ENCODE measurements at regions not wholly inside any gene's neighbourhood (a gene's known extent, or its start where the extent isn't known, plus 50 kb on each side); places are given as distances from the start of the nearest gene placed in this dataset.

- TF ChIP-seq MYB (IDR thresholded peaks at IDR 0.05; ENCODE audit: borderline replicate concordance, low read depth, low read length) (no peak), POLR2A (IDR thresholded peaks at IDR 0.05; ENCODE audit: low read depth, low read length) (no peak)
These were observed 695.7 kb upstream of the NECTIN3 start (continued) for GRCh38 chr3:110375751-110376518.

- H2AFZ ChIP-seq (ENCODE audit: control insufficient read depth, low read depth, low read length) = no peak overlapping the region
- no peaks in the 10 kb centered on the region for H3K4me1 ChIP-seq (ENCODE audit: control insufficient read depth, insufficient read depth, low read length)
- H3K27ac ChIP-seq (ENCODE audit: control insufficient read depth, insufficient read depth) = no peak overlapping the region
- no peaks in the 10 kb centered on the region for H3K27me3 ChIP-seq (replicated peaks in 1 of 2; ENCODE audit: control insufficient read depth in 2 of 2, insufficient read depth in 2 of 2, low read length in 1 of 2)
- POLR2A ChIA-PET = interaction anchor here (0.6 kb wide), 1 partner anchor 25 kb away, joined by 3 read pairs; no protein-coding TSS in a partner anchor
- RAD21 ChIA-PET (ENCODE audit: unreplicated experiment) = no interaction called here
- TF ChIP-seq NFXL1 (IDR thresholded peaks at IDR 0.05; ENCODE audit: borderline replicate concordance) = no peak
- TF ChIP-seq, protein P1, sequence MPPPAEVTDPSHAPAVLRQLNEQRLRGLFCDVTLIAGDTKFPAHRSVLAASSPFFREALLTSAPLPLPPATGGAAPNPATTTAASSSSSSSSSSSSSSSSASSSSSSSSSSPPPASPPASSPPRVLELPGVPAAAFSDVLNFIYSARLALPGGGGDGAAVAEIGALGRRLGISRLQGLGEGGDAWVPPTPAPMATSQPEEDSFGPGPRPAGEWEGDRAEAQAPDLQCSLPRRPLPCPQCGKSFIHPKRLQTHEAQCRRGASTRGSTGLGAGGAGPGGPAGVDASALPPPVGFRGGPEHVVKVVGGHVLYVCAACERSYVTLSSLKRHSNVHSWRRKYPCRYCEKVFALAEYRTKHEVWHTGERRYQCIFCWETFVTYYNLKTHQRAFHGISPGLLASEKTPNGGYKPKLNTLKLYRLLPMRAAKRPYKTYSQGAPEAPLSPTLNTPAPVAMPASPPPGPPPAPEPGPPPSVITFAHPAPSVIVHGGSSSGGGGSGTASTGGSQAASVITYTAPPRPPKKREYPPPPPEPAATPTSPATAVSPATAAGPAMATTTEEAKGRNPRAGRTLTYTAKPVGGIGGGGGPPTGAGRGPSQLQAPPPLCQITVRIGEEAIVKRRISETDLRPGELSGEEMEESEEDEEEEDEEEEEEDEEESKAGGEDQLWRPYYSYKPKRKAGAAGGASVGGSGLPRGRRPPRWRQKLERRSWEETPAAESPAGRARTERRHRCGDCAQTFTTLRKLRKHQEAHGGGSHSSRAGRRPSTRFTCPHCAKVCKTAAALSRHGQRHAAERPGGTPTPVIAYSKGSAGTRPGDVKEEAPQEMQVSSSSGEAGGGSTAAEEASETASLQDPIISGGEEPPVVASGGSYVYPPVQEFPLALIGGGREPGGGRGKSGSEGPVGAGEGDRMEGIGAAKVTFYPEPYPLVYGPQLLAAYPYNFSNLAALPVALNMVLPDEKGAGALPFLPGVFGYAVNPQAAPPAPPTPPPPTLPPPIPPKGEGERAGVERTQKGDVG (CRISPR knock-in tag; IDR thresholded peaks at IDR 0.05) = no peak
- no peak for TF ChIP-seq TARDBP (IDR thresholded peaks at IDR 0.05; ENCODE audit: borderline replicate concordance)
- no peak for TF ChIP-seq ZNF24 (IDR thresholded peaks at IDR 0.05)
- no peak for TF ChIP-seq USF1 (IDR thresholded peaks at IDR 0.05; ENCODE audit: borderline replicate concordance, extremely low read length, insufficient read depth, low read depth, low read length)
- no peak for TF ChIP-seq LARP7 (IDR thresholded peaks at IDR 0.05)
- TF ChIP-seq IRF4 (IDR thresholded peaks at IDR 0.05; ENCODE audit: low read depth, low read length) = no peak
- no peak for TF ChIP-seq NFIC (IDR thresholded peaks at IDR 0.05; ENCODE audit: low read depth, low read length)
- TF ChIP-seq FOS (IDR thresholded peaks at IDR 0.05; ENCODE audit: borderline replicate concordance, extremely low read depth, insufficient read length) = no peak
- TF ChIP-seq FOXK2 (IDR thresholded peaks at IDR 0.05) = no peak
- TF ChIP-seq FOXM1 (IDR thresholded peaks at IDR 0.05; ENCODE audit: low read depth, low read length) = no peak
- TF ChIP-seq NR2C1 (IDR thresholded peaks at IDR 0.05) = no peak
- TF ChIP-seq BCLAF1 (IDR thresholded peaks at IDR 0.05) = no peak
- no peak for TF ChIP-seq YY1 (IDR thresholded peaks at IDR 0.05; ENCODE audit: low read depth, low read length)
- no peak for TF ChIP-seq STAT3 (IDR thresholded peaks at IDR 0.05; ENCODE audit: low read depth, low read length)
- no peak for TF ChIP-seq SMAD1 (IDR thresholded peaks at IDR 0.05; ENCODE audit: low read depth, partially characterized antibody)
- SMC1A ChIA-PET (ENCODE audit: uncharacterized antibody, unreplicated experiment) = no interaction called here
- H3K4me2 ChIP-seq (ENCODE audit: control insufficient read depth, insufficient read depth) = no peak overlapping the region
- no peak overlapping the region for H3K4me3 ChIP-seq
- intact Hi-C loops (cut with micrococcal nuclease; ENCODE audit: unreplicated experiment) (no loop called here), in situ Hi-C loops (cut with MboI) (no loop called here)
- no peak for ATAC-seq
- no peaks in the 10 kb centered on the region for H3K36me3 ChIP-seq (ENCODE audit: control insufficient read depth in 2 of 2, insufficient read depth in 2 of 2, low read length in 1 of 2)
- H3K79me2 ChIP-seq (ENCODE audit: control insufficient read depth, insufficient read depth, low read length) = no peaks in the 10 kb centered on the region
- no peak for FAIRE-seq
- no peaks in the 10 kb centered on the region for H4K20me1 ChIP-seq (ENCODE audit: control insufficient read depth, insufficient read depth)
- DNase-seq (ENCODE audit: low read depth, low spot score) = no peak
- CTCF ChIA-PET = no interaction called here
- no peak overlapping the region for H3K9ac ChIP-seq (ENCODE audit: control insufficient read depth, insufficient read depth, low read length)
- no TSS peak for BruUV-seq (replicated peaks)
- 22% methylated on average over 4 of the region's 4 CpGs for WGBS (ENCODE audit: insufficient coverage, insufficient replicate concordance, low lambda C conversion rate, missing lambda C conversion rate)
- no peaks in the 10 kb centered on the region for H3K9me3 ChIP-seq (replicated peaks; ENCODE audit: control insufficient read depth, insufficient read depth, low read length)
These were observed 693.1 kb upstream of the NECTIN3 start for GRCh38 chr3:110378481-110378880.

Data from GM12878 (cell line).